ENCODE measurements at regions not wholly inside any gene's neighbourhood (a gene's known extent, or its start where the extent isn't known, plus 50 kb on each side); places are given as distances from the start of the nearest gene placed in this dataset.

GRCh38 chr1:189970331-189971230 is 507.1 kb downstream of the BRINP3 start:
- no peak for TF ChIP-seq CTCF (IDR thresholded peaks at IDR 0.05; ENCODE audit: insufficient read depth, missing control alignments)
- DNase-seq (ENCODE audit: insufficient read length, low spot score) (no peak), FAIRE-seq (peak; percentile 46)

- DNase-seq (ENCODE audit: insufficient read length, low spot score) = no peak
- no peak for FAIRE-seq
- TF ChIP-seq CTCF (IDR thresholded peaks at IDR 0.05; ENCODE audit: insufficient read depth, missing control alignments) = no peak
Measured at GRCh38 chr1:189971656-189972055, 506.0 kb downstream of the BRINP3 start.

- FAIRE-seq = no peak
- DNase-seq (ENCODE audit: insufficient read length, low spot score) = no peak
- no peak for TF ChIP-seq CTCF (IDR thresholded peaks at IDR 0.05; ENCODE audit: insufficient read depth, missing control alignments)
Measured at GRCh38 chr1:189977184-189977583, 500.5 kb downstream of the BRINP3 start.

DNA sequence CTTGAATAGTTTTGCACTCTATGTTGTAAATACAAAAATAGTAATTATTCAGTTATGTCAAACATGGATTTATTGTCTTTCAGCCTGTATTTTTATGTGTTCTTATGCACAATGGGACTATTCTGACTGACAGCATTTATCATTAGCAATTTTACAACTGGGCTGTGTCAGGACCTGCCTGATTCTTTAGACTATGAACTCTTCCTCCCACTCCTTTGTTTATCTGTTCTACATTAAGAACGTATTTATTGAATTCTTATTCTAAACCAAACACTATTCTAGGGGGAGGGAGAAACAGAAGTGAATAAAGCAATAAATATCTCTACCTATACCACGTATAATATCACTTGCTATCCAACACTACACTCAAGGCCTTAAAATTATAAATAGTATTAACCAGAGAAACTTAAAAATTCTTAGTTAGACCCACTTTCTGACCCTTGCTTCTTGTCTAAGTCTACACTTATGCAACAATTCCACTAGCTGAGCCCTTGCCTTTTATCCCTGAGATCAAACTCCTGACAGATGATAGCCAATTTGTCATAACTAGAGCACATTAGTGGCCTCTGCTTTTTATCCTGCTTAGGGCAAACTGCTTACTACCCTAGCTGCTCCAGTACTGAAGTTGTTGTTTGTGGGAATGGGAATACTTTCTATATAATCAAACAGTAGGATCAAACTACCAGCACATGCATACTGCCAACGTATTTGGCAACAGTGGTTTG is 494.3 kb downstream of the BRINP3 start:
- DNase-seq (ENCODE audit: insufficient read length, low spot score) (no peak), FAIRE-seq (no peak)
- TF ChIP-seq CTCF (IDR thresholded peaks at IDR 0.05; ENCODE audit: insufficient read depth, missing control alignments) = no peak

GRCh38 chr1:189986516-189986915 is 491.1 kb downstream of the BRINP3 start:
- DNase-seq (ENCODE audit: insufficient read length, low spot score) (no peak), FAIRE-seq (no peak)
- no peak for TF ChIP-seq CTCF (IDR thresholded peaks at IDR 0.05; ENCODE audit: insufficient read depth, missing control alignments)

GRCh38 chr1:189987509-189987908 is 490.2 kb downstream of the BRINP3 start:
- DNase-seq (ENCODE audit: insufficient read length, low spot score) (no peak), FAIRE-seq (no peak)
- no peak for TF ChIP-seq CTCF (IDR thresholded peaks at IDR 0.05; ENCODE audit: insufficient read depth, missing control alignments)

GRCh38 chr1:189992856-189993255 is 484.8 kb downstream of the BRINP3 start:
- DNase-seq (ENCODE audit: insufficient read length, low spot score) (no peak), FAIRE-seq (no peak)
- TF ChIP-seq CTCF (IDR thresholded peaks at IDR 0.05; ENCODE audit: insufficient read depth, missing control alignments) = no peak

Data from D721Med (cell line).